ENCODE measurements at regions not wholly inside any gene's neighbourhood (a gene's known extent, or its start where the extent isn't known, plus 50 kb on each side); places are given as distances from the start of the nearest gene placed in this dataset.

GRCh38 chr5:135129307-135129706 is 95.3 kb upstream of the PITX1 start (continued):
- TF ChIP-seq MAX (IDR thresholded peaks at IDR 0.05) (peak; percentile 46; the same call in 1 of the 2 replicates), ZNF672 (CRISPR knock-in tag; IDR thresholded peaks at IDR 0.05) (no peak), GFI1 (CRISPR knock-in tag; IDR thresholded peaks at IDR 0.05; ENCODE audit: borderline replicate concordance) (no peak), SRF (IDR thresholded peaks at IDR 0.05; ENCODE audit: low read depth, low read length) (no peak), ZNF790 (CRISPR knock-in tag; IDR thresholded peaks at IDR 0.05; ENCODE audit: borderline replicate concordance) (no peak), ZMAT3 (CRISPR knock-in tag; conservative IDR thresholded peaks at IDR 0.05) (no peak)

- intact Hi-C loops (cut with micrococcal nuclease; ENCODE audit: unreplicated experiment): no loop called here
- BruUV-seq (replicated peaks): no TSS peak
- CTCF ChIA-PET (ENCODE audit: low intra/inter-chr PET ratio, low total read pairs): no interaction called here
Observed at GRCh38 chr5:135128361-135128760, 94.3 kb upstream of the PITX1 start.

More at GRCh38 chr5:135128361-135128760, 94.3 kb upstream of the PITX1 start:
- POLR2A ChIA-PET: interaction anchor here (2.2 kb wide), 1 partner anchor 29 kb away, joined by 7 read pairs; no protein-coding TSS in a partner anchor
- no peak overlapping the region for H2AFZ ChIP-seq (ENCODE audit: low read length)
- H3K79me2 ChIP-seq (ENCODE audit: insufficient read depth, low read length): no peaks in the 10 kb centered on the region
- FAIRE-seq: no peak
- H3K9ac ChIP-seq (ENCODE audit: insufficient read depth, low read depth, low read length): no peak overlapping the region
- ATAC-seq: no peak
- TF ChIP-seq ZNF513 (CRISPR knock-in tag; conservative IDR thresholded peaks at IDR 0.05) (no peak), MAX (IDR thresholded peaks at IDR 0.05) (no peak), RBFOX2 (IDR thresholded peaks at IDR 0.05; ENCODE audit: low read depth, low read length) (no peak), NFKBIZ (CRISPR knock-in tag; IDR thresholded peaks at IDR 0.05) (no peak), ELF1 (CRISPR knock-in tag; IDR thresholded peaks at IDR 0.05) (no peak)
- DNase-seq (ENCODE audit: low spot score): no peak
- WGBS (ENCODE audit: low lambda C conversion rate): 67% methylated on average over 3 of the region's 3 CpGs
- peak overlapping the region in 1 of 3 experiments; percentile 58; a peak in 2 of 6 replicates for H3K4me3 ChIP-seq (replicated peaks in 1 of 3; ENCODE audit: insufficient read depth in 1 of 3, low read depth in 2 of 3, low read length in 3 of 3)
- no peaks in the 10 kb centered on the region for H3K9me3 ChIP-seq (ENCODE audit: low read length)
- no peaks in the 10 kb centered on the region for H4K20me1 ChIP-seq (ENCODE audit: insufficient read depth, low read length)
- in situ Hi-C loops (cut with HindIII; ENCODE audit: extremely low pct_ligation_motif_present, low pct_unique_long_range_greater_than_20kb): no loop called here
- H3K36me3 ChIP-seq (replicated peaks in 1 of 2; ENCODE audit: control insufficient read depth in 1 of 2, insufficient read depth in 2 of 2, low read length in 2 of 2): no peaks in the 10 kb centered on the region
- H3K27ac ChIP-seq (ENCODE audit: extremely low read length, insufficient read depth, low read length): no peak overlapping the region
- peaks cover 56% of the 10 kb centered on the region for H3K4me1 ChIP-seq (ENCODE audit: insufficient read depth, low read length)
- no peaks in the 10 kb centered on the region for H3K27me3 ChIP-seq (ENCODE audit: control insufficient read depth in 1 of 2, insufficient read depth in 2 of 2, low read length in 2 of 2)
- peak overlapping the region; percentile 79 for H3K4me2 ChIP-seq (ENCODE audit: low read depth, low read length)

All from HepG2 (cell line).